NCI-H748 (cell line): ENCODE measurements at regions not wholly inside any gene's neighbourhood (a gene's known extent, or its start where the extent isn't known, plus 50 kb on each side); places are given as distances from the start of the nearest gene placed in this dataset.

Experiments
- DNase-seq: peaks from one replicate; lab custom pipeline; 2025; ENCODE audit not compliant: unreplicated experiment; lab: John Stamatoyannopoulos, UW

GRCh38 chr6:3506751-3507383 lies 50.0 kb upstream of the SLC22A23 start:
- DNase-seq: no peak
